GM19455 (cell line): ENCODE measurements at regions not wholly inside any gene's neighbourhood (a gene's known extent, or its start where the extent isn't known, plus 50 kb on each side); places are given as distances from the start of the nearest gene placed in this dataset.

Experiments
- ATAC-seq: cut with Tn5 transposase; IDR thresholded peaks from one replicate; pipeline ENCODE4 v1.9.1; 2021; ENCODE audit not compliant: unreplicated experiment

GRCh38 chr5:15026011-15026893 lies 154.7 kb upstream of the ANKH start:
- no peak for ATAC-seq

GRCh38 chr5:15023846-15024245 lies 152.3 kb upstream of the ANKH start:
- no peak for ATAC-seq

- no peak for ATAC-seq
Observed at GRCh38 chr5:15023266-15023665, 151.7 kb upstream of the ANKH start.

- no peak for ATAC-seq
Observed at GRCh38 chr5:15021266-15022046, 149.9 kb upstream of the ANKH start.

GRCh38 chr5:15020736-15021135 lies 149.2 kb upstream of the ANKH start:
- ATAC-seq = no peak

GRCh38 chr5:15014809-15015208 lies 143.2 kb upstream of the ANKH start:
- ATAC-seq = no peak

- ATAC-seq = no peak
Observed at GRCh38 chr5:15013654-15014463, 142.3 kb upstream of the ANKH start.

- ATAC-seq = no peak
Observed at GRCh38 chr5:15012061-15012460, 140.5 kb upstream of the ANKH start.

- no peak for ATAC-seq
Observed at GRCh38 chr5:15010936-15011335, 139.4 kb upstream of the ANKH start.

- ATAC-seq = no peak
Observed at GRCh38 chr5:15009420-15009819, 137.8 kb upstream of the ANKH start.

- ATAC-seq = no peak
Observed at GRCh38 chr5:15008921-15009320, 137.3 kb upstream of the ANKH start.

GRCh38 chr5:15008476-15008875 lies 136.9 kb upstream of the ANKH start:
- ATAC-seq = no peak

GRCh38 chr5:15007646-15008045 lies 136.1 kb upstream of the ANKH start:
- no peak for ATAC-seq

- no peak for ATAC-seq
Observed at GRCh38 chr5:15004506-15004905, 132.9 kb upstream of the ANKH start.

- ATAC-seq = peak; percentile 93
Observed at GRCh38 chr5:15003511-15003920, 131.9 kb upstream of the ANKH start.

GRCh38 chr5:15002791-15003190 lies 131.2 kb upstream of the ANKH start:
- no peak for ATAC-seq

- ATAC-seq = no peak
Observed at GRCh38 chr5:15002173-15002572, 130.6 kb upstream of the ANKH start.

GRCh38 chr5:15001517-15001916 lies 129.9 kb upstream of the ANKH start:
- ATAC-seq = no peak

GRCh38 chr5:14998491-14998890 lies 126.9 kb upstream of the ANKH start:
- ATAC-seq = no peak

GRCh38 chr5:14996997-14997396 lies 125.4 kb upstream of the ANKH start:
- peak; percentile 60 for ATAC-seq

- no peak for ATAC-seq
Observed at GRCh38 chr5:14995229-14995628, 123.7 kb upstream of the ANKH start.
